HL-60 (cell line): ENCODE measurements at regions not wholly inside any gene's neighbourhood (a gene's known extent, or its start where the extent isn't known, plus 50 kb on each side); places are given as distances from the start of the nearest gene placed in this dataset.

Source experiments
- DNase-seq, 2 experiments: peaks; one replicate each; pipeline ENCODE4 v3.0.0-alpha.2; 2010 to 2020; ENCODE audit warnings: low read depth in 1 of 2, low spot score in 1 of 2
- H3K27ac ChIP-seq: fragments of 250-450 bp; sonication (Bioruptor Pico); replicated peaks from 2 replicates; pipeline ENCODE4 v1.5.1; 2020; ENCODE audit warnings: mild to moderate bottlenecking, moderate library complexity
- H3K27me3 ChIP-seq: fragments of 250-450 bp; sonication (Bioruptor Pico); 2 replicates; pipeline ENCODE4 v1.5.1; 2021; ENCODE audit warnings: mild to moderate bottlenecking, moderate library complexity; ENCODE audit not compliant: insufficient read depth, poor library complexity, severe bottlenecking
- H3K4me3 ChIP-seq: replicated peaks from 2 replicates; pipeline ENCODE4 v1.5.1; 2011; ENCODE audit warnings: mild to moderate bottlenecking, control low read depth, low read length; ENCODE audit not compliant: insufficient read depth
- GABPA ChIP-seq: IDR thresholded peaks from 2 replicates; pipeline ENCODE4 v1.6.1; 2012; ENCODE audit warnings: low read depth
- POLR2AphosphoS5 ChIP-seq: IDR thresholded peaks from 2 replicates; pipeline ENCODE4 v1.6.1; 2012; ENCODE audit warnings: low read depth
- SPI1 ChIP-seq: IDR thresholded peaks from 2 replicates; pipeline ENCODE4 v1.6.1; 2012; ENCODE audit warnings: low read depth, mild to moderate bottlenecking, borderline replicate concordance
- TF ChIP-seq, protein P1 (sequence below): IDR thresholded peaks from one replicate; pipeline ENCODE4 v1.5.1; 2011; ENCODE audit warnings: low read length, control low read depth, inconsistent platforms; ENCODE audit not compliant: insufficient read depth
- TF ChIP-seq, protein P2 (sequence below): IDR thresholded peaks from 2 replicates; pipeline ENCODE4 v1.6.1; 2012; ENCODE audit warnings: low read depth; ENCODE audit not compliant: insufficient replicate concordance

DNA sequence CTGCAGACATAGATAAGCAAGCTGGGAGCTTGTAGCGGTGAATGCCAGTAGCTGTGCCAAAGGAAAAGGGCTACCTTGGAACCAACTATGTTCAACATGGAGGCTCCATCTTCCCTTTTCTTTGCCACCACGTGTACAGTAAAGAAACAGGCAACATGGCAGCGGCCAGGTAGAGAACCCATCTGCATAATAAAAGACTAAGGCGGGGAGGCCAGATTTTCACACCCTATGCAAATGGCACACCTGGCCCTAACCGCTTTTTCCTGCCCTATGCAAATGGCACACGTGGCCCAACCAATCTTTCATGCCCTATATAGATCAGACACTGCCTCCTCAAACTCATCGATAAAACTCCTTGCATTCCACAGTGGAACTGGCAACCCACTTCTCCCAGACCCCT lies 477.5 kb upstream of the EDIL3 start:
- no peaks in the 10 kb centered on the region for H3K27me3 ChIP-seq
- no peak overlapping the region for H3K4me3 ChIP-seq
- no peak for DNase-seq
- H3K27ac ChIP-seq: no peak overlapping the region
- TF ChIP-seq, protein P1, sequence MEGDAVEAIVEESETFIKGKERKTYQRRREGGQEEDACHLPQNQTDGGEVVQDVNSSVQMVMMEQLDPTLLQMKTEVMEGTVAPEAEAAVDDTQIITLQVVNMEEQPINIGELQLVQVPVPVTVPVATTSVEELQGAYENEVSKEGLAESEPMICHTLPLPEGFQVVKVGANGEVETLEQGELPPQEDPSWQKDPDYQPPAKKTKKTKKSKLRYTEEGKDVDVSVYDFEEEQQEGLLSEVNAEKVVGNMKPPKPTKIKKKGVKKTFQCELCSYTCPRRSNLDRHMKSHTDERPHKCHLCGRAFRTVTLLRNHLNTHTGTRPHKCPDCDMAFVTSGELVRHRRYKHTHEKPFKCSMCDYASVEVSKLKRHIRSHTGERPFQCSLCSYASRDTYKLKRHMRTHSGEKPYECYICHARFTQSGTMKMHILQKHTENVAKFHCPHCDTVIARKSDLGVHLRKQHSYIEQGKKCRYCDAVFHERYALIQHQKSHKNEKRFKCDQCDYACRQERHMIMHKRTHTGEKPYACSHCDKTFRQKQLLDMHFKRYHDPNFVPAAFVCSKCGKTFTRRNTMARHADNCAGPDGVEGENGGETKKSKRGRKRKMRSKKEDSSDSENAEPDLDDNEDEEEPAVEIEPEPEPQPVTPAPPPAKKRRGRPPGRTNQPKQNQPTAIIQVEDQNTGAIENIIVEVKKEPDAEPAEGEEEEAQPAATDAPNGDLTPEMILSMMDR: no peak
- TF ChIP-seq POLR2AphosphoS5 (no peak), GABPA (no peak), SPI1 (no peak)
- TF ChIP-seq, protein P2, sequence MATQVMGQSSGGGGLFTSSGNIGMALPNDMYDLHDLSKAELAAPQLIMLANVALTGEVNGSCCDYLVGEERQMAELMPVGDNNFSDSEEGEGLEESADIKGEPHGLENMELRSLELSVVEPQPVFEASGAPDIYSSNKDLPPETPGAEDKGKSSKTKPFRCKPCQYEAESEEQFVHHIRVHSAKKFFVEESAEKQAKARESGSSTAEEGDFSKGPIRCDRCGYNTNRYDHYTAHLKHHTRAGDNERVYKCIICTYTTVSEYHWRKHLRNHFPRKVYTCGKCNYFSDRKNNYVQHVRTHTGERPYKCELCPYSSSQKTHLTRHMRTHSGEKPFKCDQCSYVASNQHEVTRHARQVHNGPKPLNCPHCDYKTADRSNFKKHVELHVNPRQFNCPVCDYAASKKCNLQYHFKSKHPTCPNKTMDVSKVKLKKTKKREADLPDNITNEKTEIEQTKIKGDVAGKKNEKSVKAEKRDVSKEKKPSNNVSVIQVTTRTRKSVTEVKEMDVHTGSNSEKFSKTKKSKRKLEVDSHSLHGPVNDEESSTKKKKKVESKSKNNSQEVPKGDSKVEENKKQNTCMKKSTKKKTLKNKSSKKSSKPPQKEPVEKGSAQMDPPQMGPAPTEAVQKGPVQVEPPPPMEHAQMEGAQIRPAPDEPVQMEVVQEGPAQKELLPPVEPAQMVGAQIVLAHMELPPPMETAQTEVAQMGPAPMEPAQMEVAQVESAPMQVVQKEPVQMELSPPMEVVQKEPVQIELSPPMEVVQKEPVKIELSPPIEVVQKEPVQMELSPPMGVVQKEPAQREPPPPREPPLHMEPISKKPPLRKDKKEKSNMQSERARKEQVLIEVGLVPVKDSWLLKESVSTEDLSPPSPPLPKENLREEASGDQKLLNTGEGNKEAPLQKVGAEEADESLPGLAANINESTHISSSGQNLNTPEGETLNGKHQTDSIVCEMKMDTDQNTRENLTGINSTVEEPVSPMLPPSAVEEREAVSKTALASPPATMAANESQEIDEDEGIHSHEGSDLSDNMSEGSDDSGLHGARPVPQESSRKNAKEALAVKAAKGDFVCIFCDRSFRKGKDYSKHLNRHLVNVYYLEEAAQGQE: no peak

DNA sequence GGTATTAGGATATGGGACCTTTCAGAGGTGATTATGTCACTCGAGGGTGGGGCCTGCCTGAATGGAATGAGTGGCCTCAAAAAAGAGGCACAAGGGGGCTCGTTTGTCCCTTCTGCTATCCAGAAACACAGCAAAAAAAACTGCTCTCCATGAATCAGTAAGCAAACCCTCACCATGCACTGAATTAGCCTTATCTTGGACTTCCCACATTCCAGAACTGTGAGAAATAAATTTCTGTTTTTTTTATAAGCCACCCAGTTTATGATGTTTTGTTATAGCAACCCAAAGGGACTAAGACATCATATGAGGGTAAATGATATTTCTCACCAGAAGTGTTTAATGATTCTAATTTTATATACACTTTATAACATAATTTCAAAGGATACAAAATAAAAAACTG lies 476.6 kb upstream of the EDIL3 start:
- no peak overlapping the region for H3K4me3 ChIP-seq
- TF ChIP-seq POLR2AphosphoS5: no peak
- TF ChIP-seq SPI1: no peak
- TF ChIP-seq, protein P2: no peak
- TF ChIP-seq, protein P1: no peak
- TF ChIP-seq GABPA: no peak
- DNase-seq: no peak
- H3K27me3 ChIP-seq: no peaks in the 10 kb centered on the region
- H3K27ac ChIP-seq: no peak overlapping the region

DNA sequence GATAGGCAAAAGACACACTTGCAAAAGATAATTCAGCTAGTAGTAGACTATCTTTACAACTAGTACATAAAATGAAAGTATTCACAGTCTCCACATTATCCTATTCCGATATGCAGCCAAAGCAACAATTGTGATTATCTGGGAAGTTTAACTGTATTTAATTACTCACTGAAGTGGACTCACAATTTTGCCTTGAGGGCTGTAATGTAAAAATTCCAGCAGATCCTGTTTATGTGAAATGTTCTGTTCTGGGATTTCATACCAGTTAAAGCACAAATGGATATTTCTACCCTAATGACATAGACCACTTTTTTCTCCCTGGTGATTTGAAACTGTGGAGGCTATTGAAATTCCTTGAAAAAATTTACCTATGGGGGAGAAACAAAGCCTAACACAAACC lies 474.4 kb upstream of the EDIL3 start:
- H3K27ac ChIP-seq: no peak overlapping the region
- H3K27me3 ChIP-seq: no peaks in the 10 kb centered on the region
- no peak for TF ChIP-seq GABPA
- TF ChIP-seq, protein P1: no peak
- TF ChIP-seq, protein P2: no peak
- no peak for TF ChIP-seq SPI1
- no peak for DNase-seq
- H3K4me3 ChIP-seq: no peak overlapping the region
